Upper lobe of right lung (tissue), 1 donor: ENCODE measurements at regions not wholly inside any gene's neighbourhood (a gene's known extent, or its start where the extent isn't known, plus 50 kb on each side); places are given as distances from the start of the nearest gene placed in this dataset.

Source experiments
- ATAC-seq: fragments of 200-7000 bp; cut with Tn5 transposase; one replicate; pipeline ENCODE4 v1.9.1; 2020; ENCODE audit warnings: mild to moderate bottlenecking, moderate library complexity
- DNase-seq: peaks from one replicate; pipeline ENCODE4 v3.0.0-alpha.2; 2020
- H3K27ac ChIP-seq: fragments of 200-600 bp; one replicate; pipeline ENCODE4 v1.8.0; 2022
- H3K27me3 ChIP-seq: fragments of 200-600 bp; one replicate; pipeline ENCODE4 v1.8.0; 2022; ENCODE audit warnings: mild to moderate bottlenecking
- H3K36me3 ChIP-seq: fragments of 200-600 bp; one replicate; pipeline ENCODE4 v1.8.0; 2022
- H3K4me1 ChIP-seq: fragments of 200-600 bp; one replicate; pipeline ENCODE4 v1.8.0; 2022
- H3K4me3 ChIP-seq: fragments of 200-600 bp; one replicate; pipeline ENCODE4 v1.8.0; 2022; ENCODE audit warnings: mild to moderate bottlenecking
- H3K9me3 ChIP-seq: fragments of 200-600 bp; one replicate; pipeline ENCODE4 v1.8.0; 2022
- intact Hi-C: fragments of 100-400 bp; cut with DNase I; formaldehyde crosslinking; loops from one replicate; pipeline ENCODE4 v1.11.0; 2022
- TF ChIP-seq, protein P1 (sequence below): fragments of 200-600 bp; IDR thresholded peaks from one replicate; pipeline ENCODE4 v1.8.0; 2022; ENCODE audit warnings: antibody characterized with exemption
- donor health status: DM: no; HTN: yes; CAD: no; lungs with severe emphysema.

DNA sequence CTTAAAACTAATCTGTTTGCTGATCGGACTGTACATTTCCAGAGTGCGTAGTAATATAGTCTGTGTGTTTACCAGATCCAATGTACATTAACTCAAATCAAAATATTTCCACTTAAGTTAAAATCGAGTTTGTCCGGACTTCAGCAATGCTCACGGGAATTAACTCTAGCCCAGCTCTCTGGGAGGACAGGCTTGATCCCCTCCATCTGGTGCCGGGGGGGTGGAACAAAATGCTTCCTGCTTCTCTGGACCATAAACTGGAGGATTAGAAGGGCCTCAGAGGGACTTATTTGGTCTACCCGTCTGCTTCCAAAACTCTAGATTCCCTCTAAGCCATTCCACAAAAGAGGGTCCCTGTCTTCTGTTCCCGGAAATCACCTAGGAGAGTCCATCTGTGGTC lies 511.2 kb downstream of the BUD13 start:
- no peaks in the 10 kb centered on the region for H3K27me3 ChIP-seq
- ATAC-seq (no peak), DNase-seq (no peak)
- no peaks in the 10 kb centered on the region for H3K36me3 ChIP-seq
- intact Hi-C loops, result no loop called here
- no peaks in the 10 kb centered on the region for H3K4me1 ChIP-seq
- H3K9me3 ChIP-seq, result no peaks in the 10 kb centered on the region
- H3K4me3 ChIP-seq, result no peak overlapping the region
- H3K27ac ChIP-seq, result no peak overlapping the region
- TF ChIP-seq, protein P1, sequence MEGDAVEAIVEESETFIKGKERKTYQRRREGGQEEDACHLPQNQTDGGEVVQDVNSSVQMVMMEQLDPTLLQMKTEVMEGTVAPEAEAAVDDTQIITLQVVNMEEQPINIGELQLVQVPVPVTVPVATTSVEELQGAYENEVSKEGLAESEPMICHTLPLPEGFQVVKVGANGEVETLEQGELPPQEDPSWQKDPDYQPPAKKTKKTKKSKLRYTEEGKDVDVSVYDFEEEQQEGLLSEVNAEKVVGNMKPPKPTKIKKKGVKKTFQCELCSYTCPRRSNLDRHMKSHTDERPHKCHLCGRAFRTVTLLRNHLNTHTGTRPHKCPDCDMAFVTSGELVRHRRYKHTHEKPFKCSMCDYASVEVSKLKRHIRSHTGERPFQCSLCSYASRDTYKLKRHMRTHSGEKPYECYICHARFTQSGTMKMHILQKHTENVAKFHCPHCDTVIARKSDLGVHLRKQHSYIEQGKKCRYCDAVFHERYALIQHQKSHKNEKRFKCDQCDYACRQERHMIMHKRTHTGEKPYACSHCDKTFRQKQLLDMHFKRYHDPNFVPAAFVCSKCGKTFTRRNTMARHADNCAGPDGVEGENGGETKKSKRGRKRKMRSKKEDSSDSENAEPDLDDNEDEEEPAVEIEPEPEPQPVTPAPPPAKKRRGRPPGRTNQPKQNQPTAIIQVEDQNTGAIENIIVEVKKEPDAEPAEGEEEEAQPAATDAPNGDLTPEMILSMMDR, result no peak

DNA sequence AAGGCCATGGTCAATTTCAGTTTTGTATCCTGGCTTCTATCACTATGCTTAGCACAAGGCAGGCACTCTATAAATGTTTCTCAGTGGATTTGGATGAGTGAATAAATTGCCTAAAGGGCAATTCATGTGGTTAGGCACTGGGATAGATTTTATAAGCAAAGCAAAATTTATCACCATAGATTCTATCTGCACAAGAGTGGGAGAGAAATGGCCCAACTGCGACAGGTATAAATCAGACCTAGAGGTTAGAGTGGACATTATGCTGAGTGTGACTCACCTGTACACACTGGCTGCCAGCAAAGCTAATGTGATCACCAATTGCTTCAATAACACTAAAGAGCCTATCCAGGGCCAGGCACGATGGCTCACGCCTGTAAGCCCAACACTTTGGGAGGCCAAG lies 514.0 kb downstream of the BUD13 start:
- H3K4me1 ChIP-seq, result no peaks in the 10 kb centered on the region
- intact Hi-C loops, result no loop called here
- no peaks in the 10 kb centered on the region for H3K27me3 ChIP-seq
- no peak overlapping the region for H3K27ac ChIP-seq
- ATAC-seq (no peak), DNase-seq (no peak)
- H3K36me3 ChIP-seq, result no peaks in the 10 kb centered on the region
- no peaks in the 10 kb centered on the region for H3K9me3 ChIP-seq
- no peak overlapping the region for H3K4me3 ChIP-seq
- TF ChIP-seq, protein P1, result no peak

DNA sequence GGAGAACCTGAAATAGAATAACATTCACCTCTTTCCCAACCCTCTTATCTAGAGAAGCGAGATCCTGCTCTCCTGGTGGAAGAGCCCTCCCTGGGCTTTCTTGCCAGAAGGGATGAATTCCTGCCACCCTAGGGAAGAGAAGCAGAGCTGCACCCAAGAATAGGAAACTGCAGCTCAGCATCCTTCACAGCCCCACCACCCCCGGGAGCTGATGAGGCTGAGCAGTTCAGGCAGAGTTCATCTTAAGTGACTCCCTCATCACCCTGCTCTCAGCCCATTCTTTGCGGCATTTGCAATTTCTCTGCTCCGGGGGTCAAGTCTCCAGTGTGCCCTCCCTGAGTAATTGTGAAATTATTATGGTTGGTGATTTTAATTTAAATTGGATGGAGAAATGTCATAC lies 514.9 kb downstream of the BUD13 start:
- intact Hi-C loops, result no loop called here
- DNase-seq (no peak), ATAC-seq (no peak)
- no peaks in the 10 kb centered on the region for H3K36me3 ChIP-seq
- no peaks in the 10 kb centered on the region for H3K9me3 ChIP-seq
- H3K27ac ChIP-seq, result no peak overlapping the region
- no peak overlapping the region for H3K4me3 ChIP-seq
- TF ChIP-seq, protein P1, result no peak
- H3K27me3 ChIP-seq, result no peaks in the 10 kb centered on the region
- H3K4me1 ChIP-seq, result no peaks in the 10 kb centered on the region

DNA sequence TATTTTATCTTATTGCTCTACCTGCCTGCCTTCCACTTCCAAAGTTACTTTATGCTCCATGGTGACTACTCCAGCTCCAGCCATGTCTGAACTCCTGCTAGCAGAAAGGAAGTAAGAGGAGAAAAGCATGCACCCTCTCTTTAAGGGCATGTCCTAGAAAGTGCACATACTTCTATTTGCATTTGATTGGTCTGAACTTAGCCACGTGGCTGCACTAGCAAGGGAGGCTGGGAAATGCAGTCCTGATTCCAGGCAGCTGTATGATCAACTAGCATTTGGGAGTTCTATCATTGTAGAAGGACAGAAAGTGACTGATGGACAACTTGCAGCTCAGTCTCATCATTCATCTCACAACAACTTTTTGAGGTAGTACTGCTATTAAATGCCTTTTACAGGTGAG lies 515.7 kb downstream of the BUD13 start:
- Histone ChIP-seq H3K4me3 (no peak overlapping the region), H3K4me1 (no peaks in the 10 kb centered on the region), H3K27me3 (no peaks in the 10 kb centered on the region), H3K27ac (no peak overlapping the region), H3K9me3 (no peaks in the 10 kb centered on the region), H3K36me3 (no peaks in the 10 kb centered on the region)
- ATAC-seq (peak; percentile 77), DNase-seq (no peak)
- TF ChIP-seq, protein P1, result no peak
- intact Hi-C loops, result no loop called here

DNA sequence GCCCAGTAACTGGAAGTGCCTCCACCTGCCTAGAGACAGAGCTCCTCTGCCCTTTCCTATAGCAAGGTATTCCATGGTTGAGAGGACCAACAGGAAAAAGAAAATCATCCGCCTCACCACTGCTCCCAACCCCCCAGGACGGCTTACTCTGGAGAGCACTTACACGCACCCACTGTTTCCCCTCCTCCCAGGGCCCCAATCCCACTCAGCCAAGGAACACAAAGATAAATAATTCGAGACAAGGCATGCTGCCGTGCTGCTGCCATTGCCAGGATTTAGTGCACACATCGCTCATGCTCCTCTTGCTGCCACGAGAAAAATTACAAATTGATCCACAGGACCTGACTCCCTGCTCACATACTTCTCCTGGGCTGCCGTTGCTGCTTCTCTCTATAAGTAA lies 516.6 kb downstream of the BUD13 start:
- TF ChIP-seq, protein P1, result no peak
- no peak for DNase-seq
- ATAC-seq, result no peak
- no peaks in the 10 kb centered on the region for H3K4me1 ChIP-seq
- no peaks in the 10 kb centered on the region for H3K9me3 ChIP-seq
- intact Hi-C loops, result no loop called here
- no peaks in the 10 kb centered on the region for H3K36me3 ChIP-seq
- no peaks in the 10 kb centered on the region for H3K27me3 ChIP-seq
- H3K4me3 ChIP-seq, result no peak overlapping the region
- H3K27ac ChIP-seq, result no peak overlapping the region

DNA sequence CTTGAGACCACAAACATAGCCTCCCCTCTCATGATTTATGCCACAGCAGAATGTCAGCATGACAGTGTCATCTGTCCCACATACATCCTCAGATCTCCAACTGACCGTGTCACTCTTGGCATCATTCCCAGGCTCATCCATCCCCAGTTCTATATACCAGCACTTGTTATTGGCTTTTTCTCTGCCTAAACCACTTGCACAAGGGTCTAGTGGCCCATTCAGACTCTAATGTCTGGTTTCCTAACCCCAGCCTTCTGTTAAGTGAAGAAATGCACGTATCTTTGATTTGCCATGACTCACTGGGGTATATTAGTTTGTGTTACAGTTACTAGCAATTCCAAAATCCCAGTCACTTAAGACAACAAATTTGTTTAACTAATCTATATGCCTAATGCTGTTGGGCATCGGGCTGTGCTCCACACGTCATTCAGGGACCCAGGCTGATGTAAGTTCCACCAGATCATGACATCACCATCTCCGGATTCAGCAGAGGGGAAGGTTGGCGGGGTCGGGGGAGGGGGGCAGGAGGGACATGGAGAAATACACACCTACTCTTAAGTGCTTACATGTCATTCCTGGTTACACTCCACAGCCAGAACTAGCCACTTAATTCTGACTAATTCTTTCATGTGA lies 517.4 kb downstream of the BUD13 start:
- Histone ChIP-seq H3K36me3 (no peaks in the 10 kb centered on the region), H3K27ac (no peak overlapping the region), H3K9me3 (no peaks in the 10 kb centered on the region), H3K27me3 (no peaks in the 10 kb centered on the region), H3K4me1 (no peaks in the 10 kb centered on the region), H3K4me3 (no peak overlapping the region)
- ATAC-seq, result no peak
- no peak for DNase-seq
- intact Hi-C loops, result no loop called here
- TF ChIP-seq, protein P1, result no peak
